Karpas-422 (cell line): ENCODE measurements at regions not wholly inside any gene's neighbourhood (a gene's known extent, or its start where the extent isn't known, plus 50 kb on each side); places are given as distances from the start of the nearest gene placed in this dataset.
A peak's percentile ranks its signal among the peaks of the same experiment; 100 is the strongest.

Source experiments
- DNase-seq: peaks from one replicate; pipeline ENCODE4 v3.0.0-alpha.2; 2015
- H2AFZ ChIP-seq: fragments of 200-600 bp; sonication (generic); 2 replicates; pipeline ENCODE4 v1.6.1; 2014; ENCODE audit warnings: antibody characterized with exemption, low read length, mixed read lengths
- H3K27ac ChIP-seq: fragments of 200-600 bp; sonication (generic); 2 replicates; pipeline ENCODE4 v1.5.1; 2014; ENCODE audit warnings: mild to moderate bottlenecking, low read length, moderate library complexity
- H3K27me3 ChIP-seq: fragments of 200-600 bp; sonication (generic); 2 replicates; pipeline ENCODE4 v1.6.1; 2014; ENCODE audit warnings: low read length, mixed read lengths
- H3K36me3 ChIP-seq: fragments of 200-600 bp; sonication (generic); 2 replicates; pipeline ENCODE4 v1.6.1; 2014; ENCODE audit warnings: low read length, mixed read lengths; ENCODE audit not compliant: insufficient read depth
- H3K4me1 ChIP-seq: fragments of 200-600 bp; sonication (generic); 2 replicates; pipeline ENCODE4 v1.6.1; 2014; ENCODE audit warnings: mild to moderate bottlenecking, low read length, mixed read lengths
- H3K4me2 ChIP-seq: fragments of 200-600 bp; sonication (generic); 2 replicates; pipeline ENCODE4 v1.6.1; 2014; ENCODE audit warnings: low read length, low read depth, mild to moderate bottlenecking; ENCODE audit not compliant: poor library complexity, severe bottlenecking
- H3K4me3 ChIP-seq: fragments of 200-600 bp; sonication (generic); 2 replicates; pipeline ENCODE4 v1.5.1; 2014; ENCODE audit warnings: mild to moderate bottlenecking, antibody characterized with exemption, low read length, mixed read lengths
- H3K79me2 ChIP-seq: fragments of 200-600 bp; sonication (generic); 2 replicates; pipeline ENCODE4 v1.6.1; 2014; ENCODE audit warnings: mild to moderate bottlenecking, low read length, mixed read lengths
- H3K9ac ChIP-seq: fragments of 200-600 bp; sonication (generic); 2 replicates; pipeline ENCODE4 v1.6.0; 2014; ENCODE audit warnings: low read length
- H3K9me2 ChIP-seq: fragments of 200-600 bp; sonication (generic), shearing (Covaris generic); replicated peaks from 2 replicates; pipeline ENCODE4 v1.6.0; 2014; ENCODE audit warnings: mild to moderate bottlenecking, low read length, moderate library complexity; ENCODE audit not compliant: insufficient read depth
- H3K9me3 ChIP-seq: fragments of 300-700, 200-600 bp; sonication (generic); 2 replicates; pipeline ENCODE4 v1.6.1; 2014; ENCODE audit warnings: low read length, mixed read lengths
- H4K20me1 ChIP-seq: fragments of 200-600 bp; sonication (generic); 2 replicates; pipeline ENCODE4 v1.6.1; 2014; ENCODE audit warnings: mild to moderate bottlenecking, antibody characterized with exemption, low read length, low read depth; ENCODE audit not compliant: insufficient read depth

GRCh38 chr22:22068025-22068424 is 85.4 kb upstream of the TOP3B start:
- H3K27ac ChIP-seq, result no peak overlapping the region
- no peak overlapping the region for H3K4me3 ChIP-seq
- no peaks in the 10 kb centered on the region for H3K9me2 ChIP-seq
- no peak overlapping the region for H2AFZ ChIP-seq
- no peak overlapping the region for H3K4me2 ChIP-seq
- H3K27me3 ChIP-seq, result no peaks in the 10 kb centered on the region
- H3K36me3 ChIP-seq, result no peaks in the 10 kb centered on the region
- no peaks in the 10 kb centered on the region for H3K79me2 ChIP-seq
- no peak overlapping the region for H3K9ac ChIP-seq
- H3K9me3 ChIP-seq, result no peaks in the 10 kb centered on the region
- peaks cover 6% of the 10 kb centered on the region for H3K4me1 ChIP-seq
- no peaks in the 10 kb centered on the region for H4K20me1 ChIP-seq
- no peak for DNase-seq

- H3K27ac ChIP-seq, result no peak overlapping the region
- no peak overlapping the region for H3K4me3 ChIP-seq
- peaks cover 8% of the 10 kb centered on the region for H3K4me1 ChIP-seq
- no peak overlapping the region for H2AFZ ChIP-seq
- H3K36me3 ChIP-seq, result no peaks in the 10 kb centered on the region
- no peak overlapping the region for H3K4me2 ChIP-seq
- no peak for DNase-seq
- H3K9me3 ChIP-seq, result no peaks in the 10 kb centered on the region
- H3K9ac ChIP-seq, result no peak overlapping the region
- no peaks in the 10 kb centered on the region for H3K9me2 ChIP-seq
- H4K20me1 ChIP-seq, result no peaks in the 10 kb centered on the region
- H3K79me2 ChIP-seq, result no peaks in the 10 kb centered on the region
- H3K27me3 ChIP-seq, result no peaks in the 10 kb centered on the region
These were observed 84.6 kb upstream of the TOP3B start for GRCh38 chr22:22067192-22067591.

GRCh38 chr22:22064580-22064979 is 82.0 kb upstream of the TOP3B start:
- no peaks in the 10 kb centered on the region for H3K27me3 ChIP-seq
- H3K9ac ChIP-seq, result no peak overlapping the region
- no peaks in the 10 kb centered on the region for H3K9me3 ChIP-seq
- no peak overlapping the region for H2AFZ ChIP-seq
- H3K27ac ChIP-seq, result no peak overlapping the region
- no peaks in the 10 kb centered on the region for H3K36me3 ChIP-seq
- H3K4me3 ChIP-seq, result no peak overlapping the region
- no peak overlapping the region for H3K4me2 ChIP-seq
- H3K79me2 ChIP-seq, result no peaks in the 10 kb centered on the region
- peaks cover 34% of the 10 kb centered on the region for H3K4me1 ChIP-seq
- H4K20me1 ChIP-seq, result no peaks in the 10 kb centered on the region
- no peaks in the 10 kb centered on the region for H3K9me2 ChIP-seq
- no peak for DNase-seq

- Histone ChIP-seq H4K20me1 (no peaks in the 10 kb centered on the region), H3K9ac (no peak overlapping the region), H3K9me3 (no peaks in the 10 kb centered on the region), H3K4me3 (no peak overlapping the region), H3K9me2 (no peaks in the 10 kb centered on the region), H3K27ac (peak overlapping the region; percentile 95; the same call in 1 of the 2 replicates), H3K36me3 (no peaks in the 10 kb centered on the region), H3K27me3 (no peaks in the 10 kb centered on the region), H3K4me1 (peaks cover 50% of the 10 kb centered on the region), H2AFZ (no peak overlapping the region), H3K4me2 (no peak overlapping the region), H3K79me2 (no peaks in the 10 kb centered on the region)
- DNase-seq, result no peak
These were observed 79.8 kb upstream of the TOP3B start for GRCh38 chr22:22062306-22062793.

- Histone ChIP-seq H3K4me3 (peak overlapping the region; percentile 23; the same call in 1 of the 2 replicates), H3K36me3 (no peaks in the 10 kb centered on the region), H3K27me3 (no peaks in the 10 kb centered on the region), H3K27ac (peak overlapping the region; percentile 95), H3K9ac (peak overlapping the region; percentile 67), H3K9me2 (no peaks in the 10 kb centered on the region), H3K79me2 (no peaks in the 10 kb centered on the region), H4K20me1 (no peaks in the 10 kb centered on the region), H3K9me3 (no peaks in the 10 kb centered on the region), H2AFZ (peak overlapping the region; percentile 9; the same call in 1 of the 2 replicates), H3K4me1 (peaks cover 59% of the 10 kb centered on the region), H3K4me2 (peak overlapping the region; percentile 78)
- peak; percentile 92 for DNase-seq
These were observed 78.8 kb upstream of the TOP3B start for GRCh38 chr22:22061085-22062077.

- H3K79me2 ChIP-seq, result no peaks in the 10 kb centered on the region
- no peaks in the 10 kb centered on the region for H3K9me2 ChIP-seq
- H2AFZ ChIP-seq, result peak overlapping the region; percentile 9; the same call in 1 of the 2 replicates
- peaks cover 59% of the 10 kb centered on the region for H3K4me1 ChIP-seq
- no peaks in the 10 kb centered on the region for H3K9me3 ChIP-seq
- peak overlapping the region; percentile 95 for H3K27ac ChIP-seq
- peak overlapping the region; percentile 78 for H3K4me2 ChIP-seq
- H3K9ac ChIP-seq, result peak overlapping the region; percentile 67
- H3K36me3 ChIP-seq, result no peaks in the 10 kb centered on the region
- no peaks in the 10 kb centered on the region for H4K20me1 ChIP-seq
- DNase-seq, result peak; percentile 96
- no peaks in the 10 kb centered on the region for H3K27me3 ChIP-seq
- H3K4me3 ChIP-seq, result peak overlapping the region; percentile 53
These were observed 77.9 kb upstream of the TOP3B start for GRCh38 chr22:22060200-22061084.

GRCh38 chr22:22059291-22060002 is 76.9 kb upstream of the TOP3B start:
- Histone ChIP-seq H2AFZ (no peak overlapping the region), H3K4me2 (peak overlapping the region; percentile 78), H3K9ac (peak overlapping the region; percentile 67), H3K27me3 (no peaks in the 10 kb centered on the region), H3K9me2 (no peaks in the 10 kb centered on the region), H4K20me1 (no peaks in the 10 kb centered on the region), H3K9me3 (no peaks in the 10 kb centered on the region), H3K79me2 (no peaks in the 10 kb centered on the region), H3K4me1 (peaks cover 59% of the 10 kb centered on the region), H3K27ac (peak overlapping the region; percentile 95), H3K4me3 (peak overlapping the region; percentile 53), H3K36me3 (no peaks in the 10 kb centered on the region)
- DNase-seq, result peak; percentile 87
